T-helper 1 cell treated with Interleukin-12 subunit alpha and Interleukin-12 subunit beta and Interleukin-4 antibody, amounts not matched to agents 30 ng/mL and 1 ng/mL, for 36 hours (primary cell): ENCODE measurements at regions not wholly inside any gene's neighbourhood (a gene's known extent, or its start where the extent isn't known, plus 50 kb on each side); places are given as distances from the start of the nearest gene placed in this dataset.

ENCODE experiments used
- intact Hi-C: fragments of 100-400 bp; cut with micrococcal nuclease; formaldehyde crosslinking; loops from one replicate; pipeline ENCODE4 v1.15.1; 2024

DNA sequence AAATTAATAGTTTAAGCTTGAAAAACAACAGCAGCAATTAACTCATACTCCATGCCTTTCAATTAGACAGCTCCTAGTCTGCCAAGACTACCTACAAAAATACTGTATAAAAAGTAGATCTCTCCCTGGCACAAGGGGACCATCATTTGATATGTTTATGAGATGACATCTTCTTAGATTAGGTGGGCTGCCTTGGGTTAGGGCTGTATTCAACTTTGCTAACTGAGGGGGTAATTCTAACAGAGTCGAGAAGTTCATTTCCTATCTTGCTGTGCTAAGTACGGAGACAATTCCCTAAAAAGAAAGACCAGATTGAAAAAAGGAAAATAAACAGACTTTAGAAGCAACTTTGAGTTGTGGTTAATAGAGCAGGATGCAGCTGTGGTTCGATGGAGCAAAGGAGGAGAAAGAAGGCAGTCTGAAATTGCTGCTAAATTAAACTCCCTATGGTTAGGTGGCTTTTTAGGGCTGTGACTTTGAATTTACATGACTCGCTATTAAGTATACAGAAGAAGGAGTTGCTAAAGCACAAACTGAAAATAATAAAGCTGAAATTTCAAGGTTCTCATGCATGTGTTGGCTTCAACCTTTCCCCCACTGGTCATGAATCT is 75.4 kb downstream of the CDC7 start:
- intact Hi-C loops: no loop called here

GRCh38 chr1:91578320-91579109 is 77.9 kb downstream of the CDC7 start:
- intact Hi-C loops: no loop called here

DNA sequence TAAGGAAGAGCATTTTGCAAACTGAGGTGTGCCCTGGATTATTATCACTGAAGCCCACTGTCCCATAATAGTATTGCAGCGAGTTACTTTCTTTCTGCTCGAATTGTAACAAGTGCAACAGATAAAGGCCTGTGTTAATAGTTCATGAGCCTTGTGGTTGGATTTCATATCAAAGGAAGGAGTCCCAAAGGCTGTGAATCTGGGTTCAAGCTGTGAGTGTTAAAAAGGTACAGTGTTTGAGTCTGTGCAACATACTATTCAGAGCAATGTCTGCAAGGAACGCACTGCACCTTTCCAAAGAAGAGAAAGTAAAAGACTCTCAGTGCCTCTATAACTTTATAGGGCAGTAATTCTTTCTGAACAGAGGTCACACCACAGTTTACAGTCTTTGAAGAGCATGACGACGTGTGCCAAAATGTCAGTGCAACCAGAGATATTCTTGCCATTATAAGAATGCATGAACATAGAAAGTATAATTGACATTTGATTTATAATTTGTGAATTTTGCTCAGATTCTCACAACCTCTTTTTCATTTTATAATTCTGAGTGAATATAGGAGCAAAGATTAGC is 79.1 kb downstream of the CDC7 start:
- intact Hi-C loops: no loop called here

DNA sequence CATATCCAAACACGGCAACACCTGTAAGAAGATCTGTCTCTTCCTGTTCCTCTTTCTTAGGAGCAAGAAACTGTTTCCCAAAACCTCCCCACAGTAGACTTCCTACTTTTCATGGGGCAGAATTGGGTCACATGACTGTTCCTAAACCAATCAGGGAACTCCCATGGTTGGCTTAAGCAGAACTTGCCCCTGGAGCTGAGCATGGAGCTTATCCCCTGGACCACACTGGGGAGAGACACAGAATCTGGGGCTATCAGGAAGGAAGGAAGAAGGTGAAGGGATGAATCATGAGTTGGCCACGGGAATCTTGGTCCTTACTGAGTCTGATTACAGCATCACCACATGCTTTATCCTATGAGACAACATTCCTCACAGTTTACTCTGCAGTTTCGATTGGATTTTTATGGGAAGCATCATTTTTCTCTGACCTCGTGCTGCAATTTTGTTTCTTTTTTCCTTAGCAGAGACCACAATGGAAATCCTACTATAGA is 81.8 kb downstream of the CDC7 start:
- intact Hi-C loops: no loop called here

DNA sequence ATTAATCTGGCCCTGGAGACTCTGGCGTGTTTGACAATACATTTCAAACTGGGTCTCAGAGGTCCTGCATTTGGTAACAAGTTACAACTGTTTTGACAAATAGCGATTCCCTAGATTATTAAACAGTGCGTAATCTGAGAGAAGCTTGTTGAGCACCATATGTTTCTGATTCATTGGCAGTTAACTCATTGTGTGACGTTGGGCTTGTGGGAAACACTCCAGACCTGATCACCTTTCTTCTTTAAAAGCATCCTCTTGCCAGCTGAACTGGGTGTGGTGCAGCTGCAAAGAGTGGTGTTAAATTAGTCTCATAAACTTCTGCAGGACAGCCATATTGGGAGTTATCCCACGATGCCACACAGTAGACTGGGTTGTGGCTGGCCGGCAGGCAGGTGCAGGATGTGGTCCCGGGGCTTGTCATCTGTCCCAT is 82.7 kb downstream of the CDC7 start:
- intact Hi-C loops: no loop called here

DNA sequence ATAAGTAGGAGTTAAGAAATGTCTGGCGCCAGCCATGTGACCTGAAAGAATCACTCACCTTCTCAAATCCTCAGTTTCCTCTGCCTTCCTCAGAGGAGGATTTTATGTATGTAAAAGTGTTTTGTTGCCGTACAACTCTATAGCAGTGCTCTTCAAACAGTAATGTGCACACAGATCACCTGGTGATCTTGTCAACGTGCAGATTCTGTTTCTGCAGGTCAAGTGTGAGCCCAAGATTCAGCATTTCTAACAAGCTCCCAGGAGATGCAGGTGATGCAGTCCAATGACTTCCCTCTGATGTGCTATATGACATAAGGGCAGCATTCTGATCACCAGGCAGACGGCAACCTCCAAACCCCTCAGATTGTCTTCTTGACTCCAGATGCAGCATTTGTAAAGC is 83.7 kb downstream of the CDC7 start:
- intact Hi-C loops: no loop called here

DNA sequence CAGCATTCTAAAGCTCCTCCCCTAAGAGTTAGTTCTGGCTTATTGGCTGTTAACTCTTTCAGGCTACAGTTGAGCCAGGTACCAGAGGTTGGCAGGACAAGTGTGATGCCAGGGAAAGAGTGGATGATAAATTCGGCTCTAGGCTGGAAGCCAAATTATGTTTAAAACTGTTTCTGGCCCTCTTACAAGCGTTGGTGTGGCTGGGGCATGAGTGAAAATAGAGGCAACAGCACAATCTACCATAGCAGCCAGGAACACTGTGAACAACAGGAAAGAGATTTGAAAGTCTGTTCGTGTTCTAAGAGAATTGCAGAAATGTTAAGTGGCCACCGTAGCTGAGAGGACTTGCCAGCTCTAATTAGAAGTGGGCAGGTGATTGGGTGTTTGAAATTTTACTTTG is 84.2 kb downstream of the CDC7 start:
- intact Hi-C loops: no loop called here

DNA sequence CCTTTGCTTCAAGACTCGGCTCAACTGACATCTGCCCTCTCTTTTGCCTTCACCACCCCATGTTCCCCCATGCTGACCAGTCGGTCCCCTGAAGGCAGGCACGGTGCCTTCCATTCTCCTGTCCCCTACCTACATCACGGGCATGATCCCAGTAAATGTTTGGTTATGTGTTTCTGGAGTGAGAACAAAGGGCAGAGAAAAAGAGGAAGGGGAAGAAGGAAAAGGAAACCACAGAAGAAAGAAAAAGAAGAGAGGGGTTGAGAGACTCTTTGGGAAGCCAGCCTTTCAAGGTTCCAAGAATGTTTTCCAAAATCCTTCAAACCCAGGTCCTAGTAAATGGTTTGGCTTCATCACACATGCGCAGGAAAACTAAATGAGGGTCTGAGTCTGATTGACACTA is 84.9 kb downstream of the CDC7 start:
- intact Hi-C loops: no loop called here

DNA sequence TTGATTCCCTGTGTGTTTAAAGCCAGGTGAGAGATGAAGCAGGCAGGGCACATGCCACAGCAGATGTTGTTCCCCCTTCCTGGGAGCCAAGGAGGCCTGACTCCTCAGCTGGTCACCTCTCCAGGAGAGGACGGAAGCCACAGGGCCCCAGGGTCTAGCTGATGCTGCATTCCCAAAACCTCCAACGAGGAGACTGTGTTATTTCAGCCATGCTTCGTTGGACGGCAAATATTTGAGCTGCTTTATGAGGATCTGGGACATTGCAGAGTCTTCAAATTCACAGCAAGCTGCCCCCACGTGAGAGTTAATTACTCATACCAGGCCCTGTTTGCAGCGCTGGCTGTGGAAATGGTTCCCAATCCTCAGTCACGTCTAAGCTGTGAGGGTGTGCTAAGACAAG is 85.3 kb downstream of the CDC7 start:
- intact Hi-C loops: no loop called here

DNA sequence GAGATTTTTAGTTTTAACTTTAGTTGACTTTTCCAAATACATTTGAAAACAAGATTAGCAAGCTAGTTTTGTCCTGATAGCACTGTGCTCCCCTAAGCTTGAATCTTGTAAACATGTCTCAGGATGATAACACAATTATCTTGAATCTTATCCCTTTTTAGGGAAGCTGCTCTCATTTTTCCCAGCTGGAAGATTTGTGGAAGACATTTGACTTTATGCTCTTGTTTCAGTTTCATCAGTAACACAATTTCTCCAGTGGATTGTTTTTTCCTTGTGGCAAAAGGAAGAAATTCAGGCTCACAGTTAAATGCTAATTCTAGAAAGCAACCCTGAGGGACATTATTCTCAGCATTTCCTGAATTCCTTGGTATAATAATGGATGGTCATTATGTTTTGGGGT is 88.8 kb downstream of the CDC7 start:
- intact Hi-C loops: no loop called here

GRCh38 chr1:91591175-91591974 is 90.7 kb downstream of the CDC7 start:
- intact Hi-C loops: loop anchor here (1.0 to 2.0 kb wide), 3 partner anchors 35 to 213 kb away; no protein-coding TSS in a partner anchor

- intact Hi-C loops: no loop called here
Measured at GRCh38 chr1:91592716-91593477, 92.2 kb downstream of the CDC7 start.

GRCh38 chr1:91594383-91595055 is 93.9 kb downstream of the CDC7 start:
- intact Hi-C loops: no loop called here

- intact Hi-C loops: loop anchor here (1.0 kb wide), 1 partner anchor 40 kb away; no protein-coding TSS in a partner anchor
Measured at GRCh38 chr1:91596474-91596873, 95.8 kb downstream of the CDC7 start.

DNA sequence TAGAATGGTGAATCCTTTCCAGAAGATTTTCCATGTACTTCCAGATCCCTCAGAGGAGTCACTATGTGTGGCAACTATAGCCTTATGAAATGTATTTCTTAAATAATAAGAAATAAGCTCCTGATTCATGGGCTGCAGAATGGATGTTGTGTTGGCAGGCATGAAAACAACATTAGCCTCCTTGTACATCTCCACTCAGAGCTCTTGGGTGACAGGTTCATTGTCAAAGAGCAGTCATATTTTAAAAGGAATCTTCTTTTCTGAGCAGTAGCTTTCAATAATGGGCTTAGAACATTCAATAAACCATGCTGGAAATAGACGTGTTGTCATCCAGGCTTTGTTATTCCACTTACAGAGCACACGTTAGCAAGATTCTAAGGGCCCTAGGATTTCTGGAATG is 96.6 kb downstream of the CDC7 start:
- intact Hi-C loops: no loop called here

- intact Hi-C loops: no loop called here
Measured at GRCh38 chr1:91600431-91601337, 100.0 kb downstream of the CDC7 start.

GRCh38 chr1:91601554-91602376 is 101.1 kb downstream of the CDC7 start:
- intact Hi-C loops: no loop called here

GRCh38 chr1:91603409-91603808 is 102.8 kb downstream of the CDC7 start:
- intact Hi-C loops: no loop called here
